ENCODE measurements at regions not wholly inside any gene's neighbourhood (a gene's known extent, or its start where the extent isn't known, plus 50 kb on each side); places are given as distances from the start of the nearest gene placed in this dataset.

GRCh38 chr3:194967151-194968117, 281.8 kb downstream of the FAM43A start:
- TF ChIP-seq IKZF3 (tag by site-specific recombination; IDR thresholded peaks at IDR 0.05) (no peak), ZNF121 (tag by site-specific recombination; IDR thresholded peaks at IDR 0.05) (no peak), ZNF510 (tag by site-specific recombination; IDR thresholded peaks at IDR 0.05; ENCODE audit: insufficient replicate concordance) (no peak), SCRT2 (tag by site-specific recombination; IDR thresholded peaks at IDR 0.05) (no peak), OSR2 (tag by site-specific recombination; IDR thresholded peaks at IDR 0.05) (no peak), PRDM1 (tag by site-specific recombination; IDR thresholded peaks at IDR 0.05) (no peak), FEZF1 (tag by site-specific recombination; IDR thresholded peaks at IDR 0.05) (no peak), CTCF (tag by site-specific recombination; IDR thresholded peaks at IDR 0.05) (no peak), SP7 (tag by site-specific recombination; IDR thresholded peaks at IDR 0.05) (no peak), ZBTB11 (tag by site-specific recombination; conservative IDR thresholded peaks at IDR 0.05; ENCODE audit: low read depth) (no peak)
